Nephron (organoid): ENCODE measurements at regions not wholly inside any gene's neighbourhood (a gene's known extent, or its start where the extent isn't known, plus 50 kb on each side); places are given as distances from the start of the nearest gene placed in this dataset.

Experiments used
- H3K27ac Mint-ChIP-seq, 3 experiments: 2 replicates each; pipeline ENCODE4 v1.8.0; 2020; ENCODE audit warnings: mixed read lengths in 3 of 3, mild to moderate bottlenecking in 2 of 3, moderate library complexity in 1 of 3
- H3K27me3 Mint-ChIP-seq: 2 replicates; pipeline ENCODE4 v1.8.0; 2021; ENCODE audit warnings: low read depth, mild to moderate bottlenecking, moderate library complexity, mixed read lengths
- H3K36me3 Mint-ChIP-seq: 2 replicates; pipeline ENCODE4 v1.8.0; 2020; ENCODE audit warnings: low read depth, mixed read lengths
- H3K4me1 Mint-ChIP-seq: 2 replicates; pipeline ENCODE4 v1.8.0; 2020; ENCODE audit warnings: mixed read lengths
- H3K4me3 Mint-ChIP-seq, 3 experiments: 2 replicates each; pipeline ENCODE4 v1.8.0; 2020; ENCODE audit warnings: mild to moderate bottlenecking in 3 of 3, mixed read lengths in 3 of 3, moderate library complexity in 2 of 3
- H3K9me3 Mint-ChIP-seq: 2 replicates; pipeline ENCODE4 v1.8.0; 2020; ENCODE audit warnings: mixed read lengths
- TF ChIP-seq, protein P1 (sequence below), 3 experiments: fragments of 200-600 bp; sonication (generic); IDR thresholded peaks; one replicate each; pipeline ENCODE4 v1.5.0; 2021; ENCODE audit warnings: antibody characterized with exemption in 3 of 3; ENCODE audit not compliant: unreplicated experiment in 3 of 3

DNA sequence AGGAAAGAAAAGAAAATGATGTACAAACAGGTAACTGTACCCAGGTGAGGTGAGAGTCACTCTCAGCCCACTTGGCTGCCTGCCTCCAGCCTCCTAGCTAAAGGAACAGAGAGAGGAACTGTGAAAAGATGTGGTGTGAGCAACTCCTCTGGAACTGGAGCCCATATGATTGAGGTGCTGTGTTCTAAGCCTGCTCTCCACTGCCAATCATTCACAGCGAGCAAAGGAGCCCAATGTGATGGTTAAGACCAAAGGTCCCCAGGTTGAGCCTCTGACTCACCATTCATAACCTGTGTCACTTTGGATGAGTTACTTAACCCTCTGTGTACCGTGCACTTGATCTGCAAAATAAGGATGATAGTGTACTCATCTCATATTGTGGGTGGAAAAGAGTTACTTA is 868.1 kb upstream of the AUTS2 start:
- H3K36me3 Mint-ChIP-seq, result no peaks in the 10 kb centered on the region
- TF ChIP-seq, protein P1, sequence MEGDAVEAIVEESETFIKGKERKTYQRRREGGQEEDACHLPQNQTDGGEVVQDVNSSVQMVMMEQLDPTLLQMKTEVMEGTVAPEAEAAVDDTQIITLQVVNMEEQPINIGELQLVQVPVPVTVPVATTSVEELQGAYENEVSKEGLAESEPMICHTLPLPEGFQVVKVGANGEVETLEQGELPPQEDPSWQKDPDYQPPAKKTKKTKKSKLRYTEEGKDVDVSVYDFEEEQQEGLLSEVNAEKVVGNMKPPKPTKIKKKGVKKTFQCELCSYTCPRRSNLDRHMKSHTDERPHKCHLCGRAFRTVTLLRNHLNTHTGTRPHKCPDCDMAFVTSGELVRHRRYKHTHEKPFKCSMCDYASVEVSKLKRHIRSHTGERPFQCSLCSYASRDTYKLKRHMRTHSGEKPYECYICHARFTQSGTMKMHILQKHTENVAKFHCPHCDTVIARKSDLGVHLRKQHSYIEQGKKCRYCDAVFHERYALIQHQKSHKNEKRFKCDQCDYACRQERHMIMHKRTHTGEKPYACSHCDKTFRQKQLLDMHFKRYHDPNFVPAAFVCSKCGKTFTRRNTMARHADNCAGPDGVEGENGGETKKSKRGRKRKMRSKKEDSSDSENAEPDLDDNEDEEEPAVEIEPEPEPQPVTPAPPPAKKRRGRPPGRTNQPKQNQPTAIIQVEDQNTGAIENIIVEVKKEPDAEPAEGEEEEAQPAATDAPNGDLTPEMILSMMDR (IDR thresholded peaks at IDR 0.05; ENCODE audit: unreplicated experiment in 3 of 3), result no peak
- no peak overlapping the region for H3K4me3 Mint-ChIP-seq
- H3K9me3 Mint-ChIP-seq, result no peaks in the 10 kb centered on the region
- H3K4me1 Mint-ChIP-seq, result peaks cover 8% of the 10 kb centered on the region
- H3K27ac Mint-ChIP-seq, result no peak overlapping the region
- peaks cover 54% of the 10 kb centered on the region for H3K27me3 Mint-ChIP-seq

DNA sequence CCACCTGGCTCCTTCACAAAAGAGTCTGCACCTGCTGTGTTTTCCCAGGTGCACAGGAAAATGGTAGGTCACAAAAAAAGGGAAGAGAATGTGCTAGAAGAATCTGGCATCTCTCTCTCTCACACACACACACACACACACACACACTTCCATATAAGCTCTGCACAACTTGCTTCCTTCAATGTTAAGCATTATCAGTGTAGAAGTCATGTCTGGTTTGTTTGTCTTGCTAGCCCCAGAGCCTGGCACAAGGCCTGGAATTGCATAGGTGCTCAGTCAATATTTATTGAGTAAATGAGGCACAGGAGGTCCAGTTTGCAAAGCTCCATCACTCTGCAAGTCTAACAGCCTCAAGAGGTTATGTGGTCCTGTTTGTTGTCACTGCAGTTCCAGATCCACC is 867.3 kb upstream of the AUTS2 start:
- Mint-ChIP-seq H3K4me3 (no peak overlapping the region), H3K9me3 (no peaks in the 10 kb centered on the region), H3K27ac (no peak overlapping the region), H3K27me3 (peaks cover 51% of the 10 kb centered on the region), H3K36me3 (no peaks in the 10 kb centered on the region), H3K4me1 (peaks cover 8% of the 10 kb centered on the region)
- TF ChIP-seq, protein P1 (IDR thresholded peaks at IDR 0.05; ENCODE audit: unreplicated experiment in 3 of 3), result no peak

DNA sequence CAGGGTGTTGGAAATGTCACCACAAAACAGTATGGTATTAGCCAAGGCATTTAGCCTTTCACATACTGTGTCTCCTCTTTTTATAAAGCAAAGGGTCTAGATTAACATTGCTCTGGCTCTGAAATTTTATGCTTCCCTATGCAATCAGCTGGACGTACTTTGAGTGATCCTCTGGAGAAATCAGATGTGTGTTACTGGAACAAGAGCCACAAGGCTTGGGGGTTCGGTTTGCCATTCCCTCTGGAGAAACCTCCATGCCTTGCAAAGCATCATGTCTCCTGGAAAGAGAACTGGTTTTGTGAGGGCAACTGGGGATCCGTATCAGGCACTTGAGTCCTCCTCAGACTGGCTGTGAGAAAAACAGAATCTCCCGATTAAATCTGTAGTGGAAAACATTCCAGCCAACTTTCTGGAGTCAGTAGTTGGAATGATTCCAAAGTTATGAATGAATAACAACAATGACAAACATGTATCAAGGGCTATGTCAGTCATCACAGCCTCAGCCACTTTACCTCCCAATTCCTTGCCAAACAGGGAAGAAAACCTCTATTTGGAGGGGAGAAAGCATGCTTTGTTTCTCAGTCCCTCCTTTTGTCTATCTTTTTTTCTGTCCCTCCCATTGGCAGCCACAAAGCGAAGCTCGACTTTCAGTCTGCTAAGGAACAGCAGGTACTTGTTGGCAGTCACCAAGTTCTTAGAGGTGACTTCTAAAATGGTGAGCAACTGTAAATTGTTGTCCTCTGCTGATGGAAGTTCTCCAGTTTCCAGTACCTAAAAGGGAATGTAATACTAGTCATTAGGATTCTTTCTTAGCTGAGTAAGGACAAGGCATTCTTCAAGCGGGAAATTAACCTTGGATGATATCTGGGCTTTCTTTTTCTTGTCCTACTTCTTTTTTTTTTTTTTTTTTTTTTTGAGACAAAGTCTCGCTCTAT is 864.8 kb upstream of the AUTS2 start:
- Mint-ChIP-seq H3K27me3 (peaks cover 43% of the 10 kb centered on the region), H3K4me1 (peaks cover 8% of the 10 kb centered on the region), H3K4me3 (no peak overlapping the region), H3K36me3 (no peaks in the 10 kb centered on the region), H3K27ac (peak overlapping the region in 1 of 3 experiments; percentile 75), H3K9me3 (no peaks in the 10 kb centered on the region)
- TF ChIP-seq, protein P1 (IDR thresholded peaks at IDR 0.05; ENCODE audit: unreplicated experiment in 3 of 3), result no peak

DNA sequence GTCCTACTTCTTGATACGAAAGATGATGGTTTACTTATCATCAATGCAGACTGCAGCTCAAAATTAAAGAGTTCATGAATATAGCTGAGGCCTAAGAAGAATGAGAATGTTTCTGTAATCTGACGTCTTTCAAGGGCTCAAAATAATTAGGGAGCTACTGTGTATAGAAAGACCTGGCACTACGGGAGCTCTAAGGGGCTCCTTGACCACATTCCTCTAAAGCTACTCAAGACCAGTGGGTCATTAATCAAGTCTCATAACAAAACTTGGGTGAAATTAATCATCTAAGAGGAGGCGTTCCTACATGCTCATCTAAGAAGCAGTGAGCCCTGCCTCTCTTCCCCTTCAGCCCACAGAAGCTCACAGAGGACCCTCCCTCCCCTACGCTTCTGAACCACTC is 863.8 kb upstream of the AUTS2 start:
- Mint-ChIP-seq H3K4me3 (no peak overlapping the region), H3K27ac (no peak overlapping the region), H3K4me1 (peaks cover 8% of the 10 kb centered on the region), H3K27me3 (peaks cover 50% of the 10 kb centered on the region), H3K9me3 (no peaks in the 10 kb centered on the region), H3K36me3 (no peaks in the 10 kb centered on the region)
- TF ChIP-seq, protein P1 (IDR thresholded peaks at IDR 0.05; ENCODE audit: unreplicated experiment in 3 of 3), result no peak

DNA sequence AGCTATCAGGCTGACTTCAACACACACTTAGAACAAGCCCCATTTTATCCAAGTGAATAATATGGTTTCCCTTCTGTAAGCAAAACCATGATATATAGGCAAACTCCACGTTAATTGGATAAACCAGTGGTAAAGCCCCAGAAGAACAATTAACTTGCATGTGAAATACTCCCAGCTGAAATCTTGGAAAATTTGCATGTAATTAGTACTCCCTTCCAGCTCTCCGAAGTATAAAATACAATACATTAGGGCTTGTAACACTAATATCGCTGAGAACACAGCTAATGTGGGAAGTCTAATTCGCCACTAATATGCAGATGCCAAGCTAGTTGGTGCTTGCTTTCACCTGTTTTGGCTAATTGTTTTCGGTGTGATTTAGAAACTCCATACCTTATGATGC is 859.0 kb upstream of the AUTS2 start:
- Mint-ChIP-seq H3K4me3 (no peak overlapping the region), H3K27me3 (peaks cover 23% of the 10 kb centered on the region), H3K9me3 (no peaks in the 10 kb centered on the region), H3K4me1 (no peaks in the 10 kb centered on the region), H3K27ac (no peak overlapping the region), H3K36me3 (no peaks in the 10 kb centered on the region)
- TF ChIP-seq, protein P1 (IDR thresholded peaks at IDR 0.05; ENCODE audit: unreplicated experiment in 3 of 3), result no peak

DNA sequence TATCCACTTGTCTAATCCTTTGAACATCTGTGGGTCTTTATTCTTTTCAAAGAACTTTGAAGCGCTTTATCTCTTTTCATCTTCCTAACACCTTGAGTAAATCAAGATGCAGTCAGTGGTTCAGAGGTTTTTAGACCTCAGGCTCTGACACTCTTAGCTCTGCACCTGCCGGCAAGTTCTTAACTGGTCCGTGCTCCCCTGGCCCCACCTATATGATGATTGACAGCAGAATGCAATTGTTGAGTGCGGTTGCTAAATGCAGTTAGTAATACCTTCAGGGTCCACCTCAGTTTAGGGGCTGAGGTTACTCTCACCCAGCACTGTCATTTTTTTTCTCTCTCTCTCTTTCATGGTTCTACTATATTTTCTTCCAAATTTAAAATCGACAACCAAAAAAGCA is 854.2 kb upstream of the AUTS2 start:
- Mint-ChIP-seq H3K4me3 (no peak overlapping the region), H3K36me3 (no peaks in the 10 kb centered on the region), H3K4me1 (no peaks in the 10 kb centered on the region), H3K9me3 (no peaks in the 10 kb centered on the region), H3K27ac (no peak overlapping the region), H3K27me3 (peaks cover 26% of the 10 kb centered on the region)
- TF ChIP-seq, protein P1 (IDR thresholded peaks at IDR 0.05; ENCODE audit: unreplicated experiment in 3 of 3), result no peak
